ENCODE measurements at regions not wholly inside any gene's neighbourhood (a gene's known extent, or its start where the extent isn't known, plus 50 kb on each side); places are given as distances from the start of the nearest gene placed in this dataset.
A peak's percentile ranks its signal among the peaks of the same experiment; 100 is the strongest.

DNA sequence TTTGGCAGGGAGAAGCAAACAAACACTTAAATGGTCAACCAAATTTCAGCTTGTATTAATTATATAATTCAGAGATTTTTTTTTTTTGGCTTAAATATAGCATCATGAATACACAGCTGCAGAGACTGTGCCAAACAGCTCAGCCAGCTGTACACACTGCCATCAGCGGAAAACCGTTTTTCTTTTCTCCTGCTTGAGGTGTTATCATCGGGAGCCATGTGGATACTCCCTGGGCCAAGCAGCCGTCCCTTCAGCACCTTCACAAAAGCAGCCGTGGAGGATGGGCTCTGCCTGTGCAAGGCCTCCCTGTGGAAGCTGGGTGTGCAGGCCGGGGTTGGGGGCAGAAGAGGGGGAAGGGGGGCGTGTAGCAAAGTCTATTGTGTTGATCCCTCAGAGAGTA is 85.0 kb downstream of the NUF2 start:
- no peak for DNase-seq

DNA sequence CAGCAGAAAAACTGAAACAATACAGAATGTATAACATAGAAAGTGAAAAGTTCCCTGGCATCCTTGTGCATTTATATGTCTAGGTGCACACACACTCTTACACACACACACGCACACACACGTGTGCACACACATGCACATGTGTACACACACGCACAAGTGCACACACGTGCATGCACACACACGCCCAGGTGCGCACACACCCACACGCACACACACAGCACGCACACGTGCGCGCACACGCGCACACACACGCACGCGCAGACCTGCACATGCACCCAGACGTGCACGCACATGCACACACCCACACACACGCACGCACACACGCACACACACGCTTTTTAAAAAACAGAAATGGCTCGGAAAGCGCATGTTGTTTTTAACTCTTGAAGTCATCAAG is 86.5 kb downstream of the NUF2 start:
- no peak for DNase-seq

DNA sequence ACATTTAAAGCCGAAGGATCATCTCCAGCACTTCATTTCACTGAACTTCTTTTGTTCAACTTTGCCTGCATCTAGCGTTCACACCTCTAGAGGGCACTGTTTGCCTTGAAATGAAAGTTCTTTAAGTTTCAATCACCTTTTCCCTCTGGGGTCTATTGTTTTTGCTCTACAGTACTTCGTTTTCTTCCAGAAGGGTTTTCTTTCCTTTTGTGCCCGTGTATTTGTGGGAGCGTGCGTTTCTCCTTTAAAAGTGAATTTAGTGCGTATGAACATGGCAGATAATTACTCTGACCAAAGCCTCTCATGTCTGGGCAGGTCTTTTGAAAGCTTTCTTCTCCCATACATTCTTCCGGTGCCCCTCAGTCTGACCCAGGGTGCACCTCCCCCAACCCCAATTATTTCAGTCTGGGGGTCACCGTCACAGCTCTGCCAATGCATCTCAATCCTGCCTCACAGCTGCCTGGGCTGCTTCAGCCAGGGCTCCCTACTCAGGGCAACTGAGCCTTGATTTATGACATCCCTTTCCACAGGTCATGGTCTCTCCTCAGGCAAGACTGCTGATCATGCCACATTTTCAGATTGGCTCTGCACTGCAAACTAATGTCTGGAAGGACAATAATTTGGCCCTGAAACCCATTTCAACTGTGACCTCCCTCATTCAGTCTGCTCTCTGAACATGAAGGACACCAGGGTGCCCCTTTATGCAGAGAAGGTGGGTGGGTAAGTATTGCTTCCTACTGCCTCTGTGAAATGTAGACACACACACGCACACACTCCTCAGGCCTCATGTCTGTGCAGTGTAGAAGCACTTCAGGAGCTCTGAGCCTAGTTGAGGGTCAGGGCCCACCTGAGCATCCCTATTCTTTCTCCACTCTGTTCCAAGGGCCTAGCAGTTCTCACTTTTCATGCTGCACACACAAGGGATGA is 88.6 kb downstream of the NUF2 start:
- DNase-seq = peak; percentile 37

DNA sequence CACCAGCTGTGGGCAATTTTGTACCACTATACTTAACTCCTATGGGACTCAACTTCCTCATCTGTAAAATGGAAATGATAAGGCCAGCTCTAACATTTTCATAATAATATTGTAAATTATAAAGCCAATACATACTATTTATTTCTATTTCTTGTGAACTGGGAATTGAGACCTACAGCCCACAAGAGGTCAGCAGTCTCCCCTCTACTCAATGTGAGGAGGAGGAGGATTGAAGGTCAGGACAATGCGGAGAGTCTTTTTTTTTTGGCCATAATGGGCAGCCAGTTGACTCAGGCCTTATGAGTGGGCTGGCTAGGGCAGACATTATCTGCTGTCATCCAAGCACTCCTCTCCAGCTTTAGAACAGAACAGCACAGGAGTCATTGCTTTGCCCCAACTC is 90.5 kb downstream of the NUF2 start:
- no peak for DNase-seq

DNA sequence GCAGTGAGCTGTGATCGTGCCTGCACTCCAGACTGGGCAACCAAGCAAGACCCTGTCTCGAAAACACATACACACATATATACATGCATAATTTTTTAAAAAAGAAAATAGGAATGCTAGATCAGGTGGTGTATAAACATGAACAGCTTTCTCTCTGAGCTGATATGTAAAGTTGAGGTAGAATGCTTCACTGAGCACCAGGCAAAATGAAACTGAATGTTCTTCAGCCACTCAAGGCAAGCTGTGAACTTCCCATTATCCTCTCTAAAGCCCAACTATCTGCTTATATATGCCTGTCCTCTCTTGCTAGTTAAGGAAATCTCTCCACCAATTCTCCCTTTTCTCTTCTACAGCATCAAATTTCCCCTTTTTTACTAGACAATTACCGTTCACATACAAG is 93.0 kb downstream of the NUF2 start:
- no peak for DNase-seq

DNA sequence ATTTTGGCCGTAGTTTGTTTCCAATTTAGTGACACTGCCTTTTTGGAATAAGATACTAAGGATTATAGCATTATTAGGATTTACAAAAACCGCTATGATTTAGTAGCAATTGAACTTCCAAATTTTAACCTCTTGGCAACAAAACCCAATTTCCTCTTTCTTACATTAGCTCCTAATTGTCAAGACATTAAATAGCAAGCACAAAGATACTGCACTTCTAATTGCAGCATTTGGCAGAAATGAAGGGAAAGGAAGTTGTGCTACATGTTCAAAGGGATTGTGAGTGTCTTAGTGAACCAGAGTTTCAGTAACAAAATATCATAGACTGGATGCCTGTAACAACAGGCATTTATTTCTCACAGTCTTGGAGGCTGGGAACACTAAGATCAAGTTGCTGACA is 99.9 kb downstream of the NUF2 start:
- DNase-seq = no peak

DNA sequence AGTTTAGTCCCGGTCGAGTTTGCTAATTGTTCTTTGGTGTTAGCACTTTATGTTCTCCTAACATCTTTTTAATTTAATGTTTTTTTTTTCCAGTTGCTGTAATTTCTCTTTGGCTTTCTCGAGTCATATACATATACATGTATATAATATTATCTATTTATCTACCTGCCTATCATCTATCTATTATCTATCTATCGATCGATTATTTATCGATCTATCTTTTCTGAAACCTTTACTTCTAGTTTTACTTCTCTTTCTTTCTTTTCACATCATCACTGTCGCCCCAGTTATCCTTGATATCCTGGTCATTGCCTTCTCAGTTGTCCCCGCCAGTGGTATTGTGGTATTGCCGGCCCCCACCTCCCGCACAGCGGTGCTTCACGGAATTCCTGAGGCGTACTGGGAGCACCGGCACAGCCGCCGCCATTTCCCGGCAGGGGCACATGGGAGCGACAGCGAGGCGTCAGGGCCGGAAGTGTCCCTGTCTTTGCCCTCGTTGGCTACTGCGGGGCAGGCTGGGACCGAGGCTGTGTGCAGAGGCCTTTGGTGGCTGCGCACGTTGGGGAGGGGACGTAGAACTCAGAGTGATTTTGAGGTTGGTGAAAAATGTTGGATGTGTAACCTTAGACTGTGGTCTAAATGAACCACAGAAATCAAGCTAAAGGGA is 101.1 kb downstream of the NUF2 start:
- DNase-seq = no peak

DNA sequence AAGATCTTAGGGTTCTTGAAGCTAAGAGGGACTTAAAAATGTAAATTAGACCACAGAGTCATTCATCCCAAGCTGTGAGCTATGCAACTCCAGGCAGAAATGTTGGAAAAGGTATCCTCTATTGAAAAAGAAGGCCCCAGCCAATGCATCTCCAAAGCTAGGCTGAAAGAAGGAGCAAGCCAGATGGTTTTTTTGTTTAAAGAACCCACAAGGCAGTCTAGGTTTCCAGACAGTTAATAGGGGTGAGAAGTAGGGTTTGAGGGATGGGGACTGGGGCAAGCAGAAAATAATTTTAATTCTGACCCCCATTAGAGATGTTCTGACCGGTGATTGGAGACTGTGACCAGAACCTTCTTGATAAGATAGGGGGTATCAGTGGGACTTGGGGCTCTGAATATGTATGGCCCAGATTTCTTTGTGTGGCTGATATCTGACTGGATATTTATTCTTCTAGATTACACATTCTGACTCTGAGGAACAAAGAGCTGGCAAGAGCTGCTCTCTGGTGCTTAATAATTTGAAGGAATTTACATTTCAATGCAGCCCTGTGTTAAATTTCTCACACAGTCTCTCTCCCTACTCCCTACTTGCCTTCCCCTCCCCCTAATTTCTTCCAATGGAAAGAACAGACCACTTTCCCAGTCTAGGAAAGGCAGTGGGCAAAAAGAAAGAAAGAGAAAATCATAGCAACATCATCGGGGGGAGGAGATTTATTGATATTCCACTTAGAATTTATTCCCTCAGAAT is 104.9 kb downstream of the NUF2 start:
- DNase-seq = no peak

DNA sequence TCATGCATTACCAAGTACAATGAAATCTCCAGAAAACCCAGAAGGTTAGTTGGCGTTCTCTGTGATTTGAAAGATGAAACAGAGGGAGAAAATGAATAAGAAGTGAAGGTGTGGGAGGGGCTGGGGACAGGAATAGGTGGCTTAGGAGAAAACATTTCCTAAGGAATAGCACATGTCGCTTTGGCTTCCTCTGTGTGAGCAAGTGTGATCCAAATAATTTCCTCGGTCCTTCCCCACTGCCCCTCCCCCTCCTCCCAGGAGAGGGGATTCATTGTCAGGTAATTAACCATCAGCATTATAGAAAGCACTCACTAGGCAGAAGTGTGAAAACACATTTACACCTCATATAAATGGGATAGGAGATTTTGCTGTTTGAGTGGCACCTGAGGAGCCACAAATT is 105.5 kb downstream of the NUF2 start:
- no peak for DNase-seq

DNA sequence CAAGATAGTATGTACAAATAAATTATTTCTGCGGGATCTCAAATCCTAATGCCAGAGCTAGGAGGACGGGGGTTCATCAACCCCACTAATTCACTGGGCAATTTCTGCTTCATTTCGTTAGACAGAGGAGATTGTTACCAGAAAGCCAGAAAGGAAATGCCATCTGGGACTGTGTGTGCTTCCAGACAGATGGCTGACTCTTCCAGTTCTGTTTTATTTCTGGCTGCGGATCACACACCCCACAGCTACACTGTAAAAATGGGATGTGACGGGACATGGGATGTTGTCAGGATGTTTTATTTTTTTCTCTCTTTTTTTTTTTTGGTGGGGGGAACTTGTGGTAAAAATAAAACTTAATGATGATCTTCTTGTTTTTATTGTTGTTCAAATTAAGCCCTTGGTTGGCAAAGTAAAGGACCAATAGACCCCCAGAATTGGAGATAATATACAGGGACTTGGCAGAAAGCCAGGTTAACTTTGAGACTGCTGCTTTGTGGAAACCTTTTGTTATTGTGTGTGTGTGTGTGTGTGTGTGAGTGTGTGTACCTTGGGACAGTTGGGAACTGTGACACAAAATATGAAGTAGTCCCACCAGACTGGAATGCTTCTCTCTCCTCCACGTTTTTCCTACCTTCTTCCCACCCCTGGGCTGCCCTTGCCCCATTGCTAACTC is 114.5 kb downstream of the NUF2 start:
- DNase-seq = no peak

DNA sequence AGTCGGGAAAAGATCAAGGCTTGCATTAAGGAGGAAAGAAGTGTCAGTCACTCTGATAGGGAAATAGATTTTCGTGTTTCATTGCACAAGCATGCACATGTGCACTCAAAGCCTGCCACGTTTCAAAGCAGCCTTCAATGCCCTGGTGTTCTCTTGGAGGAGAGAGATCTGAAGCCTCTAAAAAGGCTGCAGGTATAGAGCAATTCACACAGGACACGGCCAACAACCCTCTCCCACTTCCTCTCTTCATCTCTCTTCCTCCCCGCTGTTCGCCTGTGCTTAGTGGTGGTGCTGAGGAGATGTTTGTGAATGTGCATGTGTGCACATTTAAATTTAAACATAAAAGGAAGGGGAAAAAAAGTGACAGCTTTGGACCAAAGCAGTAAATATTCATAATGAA is 117.7 kb downstream of the NUF2 start:
- no peak for DNase-seq

DNA sequence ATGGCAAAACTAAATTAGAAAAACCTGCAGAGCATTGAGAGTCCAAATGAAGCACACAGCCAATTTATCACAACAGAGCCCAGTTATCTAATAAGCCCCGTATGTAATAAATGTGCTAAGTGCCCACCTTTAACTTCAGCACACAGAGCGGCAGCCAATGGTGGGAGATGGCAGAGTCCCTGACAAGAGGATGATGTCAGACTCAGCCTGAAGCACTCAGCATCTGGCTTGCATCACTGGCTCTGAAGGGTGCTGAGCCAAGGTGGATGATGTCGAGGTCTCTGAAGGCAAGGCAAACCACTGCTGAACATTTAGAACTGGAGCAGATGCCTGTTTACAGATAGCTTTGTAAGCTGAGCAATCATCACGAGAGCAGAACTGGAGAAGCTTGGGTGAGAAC is 118.3 kb downstream of the NUF2 start:
- DNase-seq = no peak

DNA sequence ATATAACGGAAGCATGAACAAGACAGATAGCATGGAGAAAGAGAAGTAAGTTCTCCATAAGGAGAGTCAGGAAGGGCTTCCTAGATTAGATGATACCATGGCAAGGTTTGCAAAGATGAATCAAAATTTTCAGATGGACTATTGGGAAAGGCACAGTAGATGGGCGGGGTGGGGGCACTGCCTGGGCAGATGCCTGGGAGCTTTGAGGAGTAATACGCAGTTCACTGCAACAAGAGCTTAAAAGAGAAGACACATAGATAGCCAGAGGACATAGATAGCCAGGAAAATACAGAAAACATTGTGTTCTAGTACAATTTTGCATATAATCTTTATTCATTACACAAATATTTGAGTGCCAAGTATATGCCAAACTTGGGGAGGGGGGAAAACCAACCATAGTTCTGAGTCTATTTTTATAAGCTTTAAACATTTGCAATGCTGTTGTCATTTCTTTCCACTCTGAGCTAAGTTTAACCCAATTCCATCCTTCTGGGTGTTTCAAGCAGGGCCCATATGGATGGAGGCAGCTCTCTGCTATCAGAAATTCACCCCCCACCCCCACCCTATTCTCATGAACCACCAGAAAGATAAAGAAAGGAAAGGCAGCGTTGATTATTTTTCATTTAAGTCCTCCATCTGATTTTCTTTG is 120.6 kb downstream of the NUF2 start:
- no peak for DNase-seq

DNA sequence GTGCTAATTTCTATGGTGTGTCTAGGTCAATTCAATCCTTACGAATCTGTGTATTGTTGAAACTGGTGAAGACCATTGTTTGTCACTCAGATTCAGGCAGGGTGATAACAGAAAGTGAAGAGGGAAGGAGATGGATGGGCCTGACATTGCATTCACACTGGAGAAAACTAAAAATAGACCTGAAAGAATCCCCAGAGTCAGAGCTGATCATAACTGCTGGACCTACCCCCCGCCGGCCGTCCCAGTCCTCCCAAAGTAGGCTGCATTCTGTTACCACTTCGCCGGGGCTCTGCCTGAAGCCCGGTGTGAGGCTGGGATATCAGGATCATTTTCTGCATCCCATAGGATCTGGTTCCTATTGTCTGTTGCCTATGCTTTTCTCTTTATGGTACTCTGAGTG is 121.1 kb downstream of the NUF2 start:
- DNase-seq = no peak

DNA sequence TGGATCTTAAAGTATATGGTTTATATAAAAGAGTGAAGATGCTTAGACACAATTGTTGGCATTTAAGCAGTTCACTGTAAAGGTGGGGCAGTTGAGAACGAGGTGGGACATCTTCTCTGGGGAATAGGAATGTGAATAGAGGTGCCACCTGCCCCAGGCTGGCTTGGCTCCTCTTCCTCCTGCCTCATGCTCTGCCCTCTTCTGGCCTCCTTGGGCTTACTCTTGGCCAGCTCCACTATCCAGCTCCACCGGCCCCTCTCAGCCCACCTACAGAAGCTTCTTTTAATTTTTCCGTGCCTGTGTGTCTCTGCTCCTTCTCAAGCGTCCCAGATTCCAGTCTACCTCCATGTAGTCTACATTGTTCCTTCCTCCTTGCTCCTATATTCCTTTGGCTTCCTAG is 122.1 kb downstream of the NUF2 start:
- no peak for DNase-seq

DNA sequence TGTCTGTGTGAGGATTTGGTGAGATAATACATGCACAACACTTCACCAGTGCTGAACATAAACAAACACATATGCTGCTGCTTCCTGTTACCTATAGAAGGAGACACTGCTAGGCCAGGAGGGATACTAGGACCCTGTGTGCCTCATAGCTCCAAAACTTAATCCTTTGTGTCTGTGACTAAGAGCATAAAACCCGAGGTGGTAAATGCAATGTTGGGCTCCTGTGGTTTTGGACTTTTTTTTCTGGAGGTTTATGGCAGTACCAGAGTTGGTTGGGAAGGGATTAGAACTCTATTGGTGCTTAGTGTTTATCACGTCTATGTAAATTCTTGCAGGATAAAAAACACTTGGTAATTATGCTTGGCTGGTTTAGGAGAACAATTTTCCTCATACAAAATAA is 122.9 kb downstream of the NUF2 start:
- no peak for DNase-seq

DNA sequence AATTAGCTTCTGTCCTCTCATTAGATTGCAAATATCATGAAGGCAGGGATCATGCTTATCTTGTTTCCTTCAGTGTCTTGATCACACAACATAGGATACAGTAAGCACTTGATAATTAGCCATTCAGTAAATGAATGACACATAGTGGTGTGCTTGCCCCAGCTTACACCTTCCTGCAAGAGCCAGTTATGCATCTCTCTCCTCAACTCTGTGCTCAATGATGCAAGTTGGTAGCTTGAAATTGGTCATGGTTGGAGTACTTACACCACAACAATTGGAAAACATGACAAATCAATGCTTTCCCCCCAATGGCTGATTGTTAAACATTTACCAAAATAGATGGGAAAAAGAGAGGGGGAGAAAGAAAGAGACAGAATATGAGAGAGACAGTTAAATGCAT is 129.2 kb downstream of the NUF2 start:
- no peak for DNase-seq

DNA sequence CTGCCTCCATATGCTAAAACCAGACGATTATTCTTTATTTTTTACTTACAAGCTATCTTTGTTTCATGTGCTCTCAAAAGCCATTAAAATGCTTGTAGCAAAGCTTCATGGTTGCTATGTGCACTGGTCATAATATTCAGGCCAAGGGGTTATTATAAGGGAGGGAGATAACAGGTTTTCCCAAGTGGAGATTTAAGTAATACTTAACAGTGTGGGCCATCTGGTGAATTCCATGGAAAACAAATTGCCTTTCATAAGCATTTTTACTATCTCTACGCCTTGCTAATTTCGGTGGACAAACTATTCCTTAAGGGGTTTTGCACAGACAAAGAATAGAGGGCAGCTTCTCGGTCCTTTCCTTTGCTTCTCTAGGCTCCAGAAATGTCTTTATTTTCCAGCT is 137.8 kb downstream of the NUF2 start:
- DNase-seq = no peak

DNA sequence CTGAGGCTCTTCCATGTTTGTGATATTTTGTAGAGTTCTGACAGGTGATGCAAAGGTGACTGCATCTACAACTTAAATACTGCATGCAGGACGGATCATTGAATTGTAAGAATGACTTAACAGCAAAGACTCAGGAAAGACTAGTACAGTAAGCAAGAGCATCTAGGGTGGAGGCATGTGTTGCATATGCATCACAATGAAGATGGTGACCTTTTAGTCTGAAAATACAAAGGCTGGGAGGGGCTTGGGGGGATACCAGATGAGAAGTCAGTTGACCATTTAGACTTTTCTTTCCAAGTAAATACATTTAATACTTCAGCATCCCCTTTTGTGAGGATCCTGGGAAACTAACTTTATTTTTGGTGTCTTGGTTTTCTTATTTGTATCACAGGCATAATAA is 145.5 kb downstream of the NUF2 start:
- DNase-seq = no peak

DNA sequence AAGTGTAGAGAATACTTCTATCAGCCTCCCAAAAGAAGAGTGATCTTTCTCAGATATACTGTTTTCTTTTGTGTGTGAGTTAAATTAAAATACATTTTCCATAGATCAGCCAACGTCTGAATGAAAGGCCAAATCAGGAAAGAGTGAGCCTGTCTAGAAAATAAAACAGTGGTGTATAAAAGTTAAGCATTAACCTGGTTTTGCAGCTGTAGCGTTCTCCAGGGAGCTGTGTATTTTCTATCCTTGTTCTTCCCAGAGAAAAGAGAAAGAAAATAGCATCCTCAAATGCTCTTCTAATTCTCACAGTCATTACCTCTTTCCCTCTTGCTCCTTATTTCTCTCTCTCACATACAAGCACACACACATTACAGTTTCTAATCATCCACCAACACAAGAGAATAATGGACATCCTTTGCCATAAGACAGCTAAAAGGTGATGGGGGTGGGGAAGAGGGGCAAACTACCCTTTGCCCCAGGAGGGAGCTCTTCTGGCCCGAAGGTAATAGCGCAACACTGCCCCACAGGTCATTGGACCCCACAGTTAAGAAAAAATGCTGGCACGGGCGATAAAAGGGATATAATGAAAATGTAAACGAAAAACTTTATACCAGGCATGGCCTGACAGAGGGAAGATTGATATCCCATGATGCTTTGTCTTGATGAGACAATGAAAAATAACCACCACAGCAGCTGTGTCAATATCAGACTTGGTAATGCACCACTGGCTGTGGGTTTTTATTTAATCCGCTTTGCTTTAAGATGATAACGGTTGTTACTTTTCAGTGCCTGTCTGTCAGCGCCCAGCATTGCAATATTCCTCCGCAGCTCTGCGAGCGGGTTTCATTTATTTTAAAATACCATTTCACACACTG is 150.3 kb downstream of the NUF2 start:
- DNase-seq = peak; percentile 1

Measured in muscle of arm (tissue), 1 donor.